ENCODE measurements at regions not wholly inside any gene's neighbourhood (a gene's known extent, or its start where the extent isn't known, plus 50 kb on each side); places are given as distances from the start of the nearest gene placed in this dataset.

DNA sequence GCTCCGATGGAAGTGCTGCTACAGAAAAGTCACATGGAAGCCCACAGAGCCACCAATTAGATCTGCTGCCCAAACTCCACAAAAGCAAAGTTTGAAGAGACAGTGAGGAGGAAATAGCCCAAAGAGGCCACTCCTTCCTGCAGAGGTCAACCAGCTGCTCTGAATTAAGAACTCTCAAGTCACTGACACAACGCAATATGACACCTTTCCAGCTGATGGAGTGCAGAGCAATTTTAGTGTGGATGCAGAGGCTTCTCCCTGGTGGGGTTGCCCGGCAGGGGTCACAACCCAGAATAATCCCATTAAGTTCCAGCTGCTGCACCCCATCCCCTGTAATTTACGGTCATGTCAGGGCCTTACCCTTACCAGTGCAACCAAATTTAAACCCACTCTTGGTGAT, 361.9 kb upstream of the JARID2 start (continued):
- TF ChIP-seq, protein P1, sequence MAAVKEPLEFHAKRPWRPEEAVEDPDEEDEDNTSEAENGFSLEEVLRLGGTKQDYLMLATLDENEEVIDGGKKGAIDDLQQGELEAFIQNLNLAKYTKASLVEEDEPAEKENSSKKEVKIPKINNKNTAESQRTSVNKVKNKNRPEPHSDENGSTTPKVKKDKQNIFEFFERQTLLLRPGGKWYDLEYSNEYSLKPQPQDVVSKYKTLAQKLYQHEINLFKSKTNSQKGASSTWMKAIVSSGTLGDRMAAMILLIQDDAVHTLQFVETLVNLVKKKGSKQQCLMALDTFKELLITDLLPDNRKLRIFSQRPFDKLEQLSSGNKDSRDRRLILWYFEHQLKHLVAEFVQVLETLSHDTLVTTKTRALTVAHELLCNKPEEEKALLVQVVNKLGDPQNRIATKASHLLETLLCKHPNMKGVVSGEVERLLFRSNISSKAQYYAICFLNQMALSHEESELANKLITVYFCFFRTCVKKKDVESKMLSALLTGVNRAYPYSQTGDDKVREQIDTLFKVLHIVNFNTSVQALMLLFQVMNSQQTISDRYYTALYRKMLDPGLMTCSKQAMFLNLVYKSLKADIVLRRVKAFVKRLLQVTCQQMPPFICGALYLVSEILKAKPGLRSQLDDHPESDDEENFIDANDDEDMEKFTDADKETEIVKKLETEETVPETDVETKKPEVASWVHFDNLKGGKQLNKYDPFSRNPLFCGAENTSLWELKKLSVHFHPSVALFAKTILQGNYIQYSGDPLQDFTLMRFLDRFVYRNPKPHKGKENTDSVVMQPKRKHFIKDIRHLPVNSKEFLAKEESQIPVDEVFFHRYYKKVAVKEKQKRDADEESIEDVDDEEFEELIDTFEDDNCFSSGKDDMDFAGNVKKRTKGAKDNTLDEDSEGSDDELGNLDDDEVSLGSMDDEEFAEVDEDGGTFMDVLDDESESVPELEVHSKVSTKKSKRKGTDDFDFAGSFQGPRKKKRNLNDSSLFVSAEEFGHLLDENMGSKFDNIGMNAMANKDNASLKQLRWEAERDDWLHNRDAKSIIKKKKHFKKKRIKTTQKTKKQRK (IDR thresholded peaks at IDR 0.05; ENCODE audit: low read length) = no peak

DNA sequence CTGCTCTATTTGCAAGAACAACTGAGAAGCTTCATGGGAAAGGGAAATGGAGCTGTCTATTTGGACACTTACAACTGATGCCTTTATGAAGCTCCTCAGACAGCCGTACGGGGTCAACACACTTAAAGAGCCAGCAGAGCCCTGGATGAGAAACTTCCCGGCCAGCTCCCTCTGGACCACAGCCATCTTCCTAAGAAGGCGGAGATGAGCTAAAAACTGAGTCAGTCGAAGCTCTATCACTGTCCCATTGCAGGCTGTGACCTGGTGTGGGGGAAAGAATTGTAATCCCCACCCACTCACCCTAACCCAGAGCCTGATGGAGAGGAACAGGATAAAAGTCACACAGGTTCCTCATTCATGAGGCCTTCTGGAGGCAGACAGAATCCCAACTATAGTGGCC, 360.4 kb upstream of the JARID2 start:
- no peak overlapping the region for H3K4me3 ChIP-seq (replicated peaks in 1 of 3; ENCODE audit: insufficient read depth in 1 of 3, low read depth in 2 of 3, low read length in 3 of 3)
- ATAC-seq = no peak
- intact Hi-C loops (cut with micrococcal nuclease; ENCODE audit: unreplicated experiment) = no loop called here
- H4K20me1 ChIP-seq (ENCODE audit: insufficient read depth, low read length) = no peaks in the 10 kb centered on the region
- BruUV-seq (replicated peaks) = no TSS peak
- H3K4me1 ChIP-seq (ENCODE audit: insufficient read depth, low read length) = peaks cover 9% of the 10 kb centered on the region
- H2AFZ ChIP-seq (ENCODE audit: low read length) = no peak overlapping the region
- H3K36me3 ChIP-seq (replicated peaks in 1 of 2; ENCODE audit: control insufficient read depth in 1 of 2, insufficient read depth in 2 of 2, low read length in 2 of 2) = no peaks in the 10 kb centered on the region
- no peak overlapping the region for H3K27ac ChIP-seq (ENCODE audit: extremely low read length, insufficient read depth, low read length)
- CTCF ChIA-PET (ENCODE audit: low intra/inter-chr PET ratio, low total read pairs) = no interaction called here
- 52% methylated on average over 5 of the region's 5 CpGs for WGBS (ENCODE audit: low lambda C conversion rate)
- DNase-seq (ENCODE audit: low spot score) = no peak
- POLR2A ChIA-PET = no interaction called here
- no peak overlapping the region for H3K9ac ChIP-seq (ENCODE audit: insufficient read depth, low read depth, low read length)
- H3K9me3 ChIP-seq (ENCODE audit: low read length) = no peaks in the 10 kb centered on the region
- H3K4me2 ChIP-seq (ENCODE audit: low read depth, low read length) = no peak overlapping the region
- H3K79me2 ChIP-seq (ENCODE audit: insufficient read depth, low read length) = no peaks in the 10 kb centered on the region
- in situ Hi-C loops (cut with HindIII; ENCODE audit: extremely low pct_ligation_motif_present, low pct_unique_long_range_greater_than_20kb) = no loop called here
- H3K27me3 ChIP-seq (ENCODE audit: control insufficient read depth in 1 of 2, insufficient read depth in 2 of 2, low read length in 2 of 2) = no peaks in the 10 kb centered on the region
- no peak for FAIRE-seq
- TF ChIP-seq ZNF674 (CRISPR knock-in tag; IDR thresholded peaks at IDR 0.05; ENCODE audit: low read depth) (no peak), NFIC (IDR thresholded peaks at IDR 0.05; ENCODE audit: low read length) (no peak), RXRB (CRISPR knock-in tag; IDR thresholded peaks at IDR 0.05; ENCODE audit: borderline replicate concordance) (no peak), SMARCC2 (IDR thresholded peaks at IDR 0.05) (no peak), RORA (CRISPR knock-in tag; IDR thresholded peaks at IDR 0.05) (no peak), NFE2 (CRISPR knock-in tag; IDR thresholded peaks at IDR 0.05) (no peak), ZNF772 (CRISPR knock-in tag; IDR thresholded peaks at IDR 0.05) (no peak), ZNF251 (CRISPR knock-in tag; IDR thresholded peaks at IDR 0.05) (no peak), KAT8 (CRISPR knock-in tag; IDR thresholded peaks at IDR 0.05) (no peak), ZNF484 (CRISPR knock-in tag; IDR thresholded peaks at IDR 0.05; ENCODE audit: borderline replicate concordance, low read depth) (no peak), ZFYVE20 (CRISPR knock-in tag; IDR thresholded peaks at IDR 0.05; ENCODE audit: borderline replicate concordance, low read depth) (no peak), ZNF589 (CRISPR knock-in tag; conservative IDR thresholded peaks at IDR 0.05) (no peak), FIP1L1 (IDR thresholded peaks at IDR 0.05; ENCODE audit: borderline replicate concordance, insufficient read depth, low read depth, low read length) (no peak)
- TF ChIP-seq, protein P2, sequence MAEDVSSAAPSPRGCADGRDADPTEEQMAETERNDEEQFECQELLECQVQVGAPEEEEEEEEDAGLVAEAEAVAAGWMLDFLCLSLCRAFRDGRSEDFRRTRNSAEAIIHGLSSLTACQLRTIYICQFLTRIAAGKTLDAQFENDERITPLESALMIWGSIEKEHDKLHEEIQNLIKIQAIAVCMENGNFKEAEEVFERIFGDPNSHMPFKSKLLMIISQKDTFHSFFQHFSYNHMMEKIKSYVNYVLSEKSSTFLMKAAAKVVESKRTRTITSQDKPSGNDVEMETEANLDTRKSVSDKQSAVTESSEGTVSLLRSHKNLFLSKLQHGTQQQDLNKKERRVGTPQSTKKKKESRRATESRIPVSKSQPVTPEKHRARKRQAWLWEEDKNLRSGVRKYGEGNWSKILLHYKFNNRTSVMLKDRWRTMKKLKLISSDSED (CRISPR knock-in tag; IDR thresholded peaks at IDR 0.05) = no peak
- TF ChIP-seq, protein P3, sequence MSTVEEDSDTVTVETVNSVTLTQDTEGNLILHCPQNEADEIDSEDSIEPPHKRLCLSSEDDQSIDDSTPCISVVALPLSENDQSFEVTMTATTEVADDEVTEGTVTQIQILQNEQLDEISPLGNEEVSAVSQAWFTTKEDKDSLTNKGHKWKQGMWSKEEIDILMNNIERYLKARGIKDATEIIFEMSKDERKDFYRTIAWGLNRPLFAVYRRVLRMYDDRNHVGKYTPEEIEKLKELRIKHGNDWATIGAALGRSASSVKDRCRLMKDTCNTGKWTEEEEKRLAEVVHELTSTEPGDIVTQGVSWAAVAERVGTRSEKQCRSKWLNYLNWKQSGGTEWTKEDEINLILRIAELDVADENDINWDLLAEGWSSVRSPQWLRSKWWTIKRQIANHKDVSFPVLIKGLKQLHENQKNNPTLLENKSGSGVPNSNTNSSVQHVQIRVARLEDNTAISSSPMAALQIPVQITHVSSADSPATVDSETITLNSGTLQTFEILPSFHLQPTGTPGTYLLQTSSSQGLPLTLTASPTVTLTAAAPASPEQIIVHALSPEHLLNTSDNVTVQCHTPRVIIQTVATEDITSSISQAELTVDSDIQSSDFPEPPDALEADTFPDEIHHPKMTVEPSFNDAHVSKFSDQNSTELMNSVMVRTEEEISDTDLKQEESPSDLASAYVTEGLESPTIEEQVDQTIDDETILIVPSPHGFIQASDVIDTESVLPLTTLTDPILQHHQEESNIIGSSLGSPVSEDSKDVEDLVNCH (CRISPR knock-in tag; IDR thresholded peaks at IDR 0.05) = no peak
- TF ChIP-seq, protein P4, sequence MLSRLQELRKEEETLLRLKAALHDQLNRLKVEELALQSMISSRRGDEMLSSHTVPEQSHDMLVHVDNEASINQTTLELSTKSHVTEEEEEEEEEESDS (CRISPR knock-in tag; IDR thresholded peaks at IDR 0.05; ENCODE audit: borderline replicate concordance) = no peak

Data from HepG2 (cell line).